ENCODE measurements at regions not wholly inside any gene's neighbourhood (a gene's known extent, or its start where the extent isn't known, plus 50 kb on each side); places are given as distances from the start of the nearest gene placed in this dataset.

DNA sequence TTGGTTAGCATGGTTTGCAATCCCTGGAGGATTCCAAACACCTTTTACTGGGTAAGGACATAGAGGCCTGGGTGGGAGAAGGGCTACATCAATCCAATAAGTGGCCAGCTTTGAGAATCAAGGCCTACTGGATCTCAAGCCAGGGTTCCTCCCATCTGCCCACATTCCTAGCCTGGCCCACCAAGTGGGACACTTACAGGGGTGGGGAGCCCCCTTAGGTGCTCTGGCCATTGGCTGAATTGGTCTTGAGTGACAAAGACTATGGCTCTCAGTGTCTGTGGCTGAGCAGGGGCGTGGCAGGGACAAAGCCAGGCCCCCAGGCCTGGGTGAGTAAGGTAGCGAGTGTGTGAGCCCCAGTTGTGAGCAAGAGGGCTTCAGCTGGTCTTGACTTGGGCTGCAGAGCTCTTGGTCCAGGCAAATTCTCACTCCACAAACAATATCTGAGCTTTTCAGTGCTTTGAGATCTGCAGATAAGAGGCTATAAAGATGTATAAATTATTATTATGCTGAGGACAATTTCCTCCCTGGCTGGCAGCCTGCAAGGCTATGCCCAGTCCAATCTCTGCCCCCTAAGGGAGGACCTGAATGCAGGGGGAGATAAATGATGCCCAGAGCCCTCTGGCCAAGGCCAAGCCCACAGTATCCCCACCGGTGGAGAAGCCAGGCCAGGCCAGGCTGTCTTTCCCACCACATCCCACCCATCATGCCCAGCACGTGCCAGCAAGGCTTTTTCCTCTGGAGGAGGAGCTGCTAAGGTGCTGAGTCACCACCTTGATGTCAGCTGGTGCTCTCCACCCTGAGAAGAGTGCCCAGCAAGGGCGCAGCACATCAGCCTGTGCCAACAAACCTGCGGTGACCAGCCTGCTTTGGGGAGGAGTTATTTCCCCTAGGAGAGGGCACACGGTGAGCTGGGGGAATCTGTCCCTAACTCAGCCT is 80.7 kb upstream of the DUSP5 start:
- DNase-seq = no peak

DNA sequence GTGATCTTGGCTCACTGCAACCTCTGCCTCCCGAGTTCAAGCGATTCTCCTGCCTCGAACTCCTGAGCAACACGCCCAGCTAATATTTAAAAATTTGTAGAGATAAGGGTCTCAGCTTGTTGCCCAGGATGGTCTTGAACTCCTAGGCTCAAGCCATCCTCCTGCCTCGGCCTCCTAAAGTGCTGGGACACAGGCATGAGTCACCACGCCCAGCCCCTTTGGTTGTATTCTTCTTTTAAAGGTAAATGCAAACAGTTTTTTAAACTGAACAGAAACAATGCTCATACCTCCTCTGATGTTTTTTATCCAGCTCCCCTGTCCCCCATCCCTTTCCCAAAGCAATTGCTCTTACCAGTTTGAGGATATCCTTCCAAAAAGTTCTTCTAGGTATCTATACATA is 79.5 kb upstream of the DUSP5 start:
- no peak for DNase-seq

DNA sequence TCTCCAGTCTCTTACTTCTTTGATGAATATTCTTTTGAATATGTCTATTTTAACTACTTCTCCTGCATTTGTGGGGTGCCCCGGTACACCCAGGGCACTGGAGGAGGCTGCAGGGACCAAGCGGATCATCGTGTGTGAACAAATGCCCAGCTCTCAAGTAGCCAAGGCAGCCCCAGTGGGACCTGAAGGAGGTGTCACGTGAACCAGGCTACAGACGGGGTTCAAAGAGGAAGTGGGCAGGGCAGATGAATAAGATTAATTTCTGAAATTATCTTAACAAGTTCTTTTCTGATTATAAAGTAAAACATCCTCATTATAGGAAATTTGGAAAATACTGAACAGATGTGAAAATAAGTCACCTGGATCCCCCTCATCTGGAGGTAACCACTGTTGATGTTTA is 78.4 kb upstream of the DUSP5 start:
- no peak for DNase-seq

DNA sequence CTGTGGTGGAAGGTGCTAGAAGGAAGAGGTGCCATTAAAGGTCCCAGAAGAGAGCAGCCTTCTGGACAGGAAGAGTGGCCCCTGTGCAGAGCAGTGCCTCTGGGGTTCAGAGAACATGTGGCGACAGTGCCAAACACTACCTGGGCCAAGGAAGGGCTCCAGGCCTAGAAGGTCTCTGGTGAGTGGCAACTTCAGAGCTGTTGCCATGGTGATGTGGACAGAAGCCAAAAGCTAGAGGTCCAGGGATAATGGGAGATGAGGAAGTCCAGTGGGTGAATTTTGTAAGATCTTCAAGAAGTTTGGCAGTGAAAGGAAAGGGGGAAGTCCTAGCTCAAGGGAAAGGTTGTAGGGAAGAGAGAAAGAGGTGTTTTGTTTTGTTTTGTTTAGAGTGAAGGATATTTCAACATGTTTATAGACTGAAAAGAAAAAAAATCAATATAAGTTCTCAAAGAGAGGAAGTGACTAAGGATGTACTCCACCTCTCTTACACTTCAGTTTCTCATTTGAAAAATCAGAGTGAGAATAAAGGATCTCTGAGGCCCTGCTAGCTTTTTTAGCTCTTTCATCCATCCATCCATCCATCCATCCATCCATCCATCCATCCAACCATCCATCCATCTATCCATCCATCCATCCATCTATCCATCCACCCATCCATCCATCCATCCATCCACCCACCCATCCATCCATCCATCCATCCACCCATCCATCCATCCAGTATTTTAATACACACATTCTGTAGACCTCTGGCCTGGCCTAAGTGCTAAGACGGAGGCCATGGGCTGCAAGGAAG is 77.1 kb upstream of the DUSP5 start:
- peak; percentile 30 for DNase-seq

DNA sequence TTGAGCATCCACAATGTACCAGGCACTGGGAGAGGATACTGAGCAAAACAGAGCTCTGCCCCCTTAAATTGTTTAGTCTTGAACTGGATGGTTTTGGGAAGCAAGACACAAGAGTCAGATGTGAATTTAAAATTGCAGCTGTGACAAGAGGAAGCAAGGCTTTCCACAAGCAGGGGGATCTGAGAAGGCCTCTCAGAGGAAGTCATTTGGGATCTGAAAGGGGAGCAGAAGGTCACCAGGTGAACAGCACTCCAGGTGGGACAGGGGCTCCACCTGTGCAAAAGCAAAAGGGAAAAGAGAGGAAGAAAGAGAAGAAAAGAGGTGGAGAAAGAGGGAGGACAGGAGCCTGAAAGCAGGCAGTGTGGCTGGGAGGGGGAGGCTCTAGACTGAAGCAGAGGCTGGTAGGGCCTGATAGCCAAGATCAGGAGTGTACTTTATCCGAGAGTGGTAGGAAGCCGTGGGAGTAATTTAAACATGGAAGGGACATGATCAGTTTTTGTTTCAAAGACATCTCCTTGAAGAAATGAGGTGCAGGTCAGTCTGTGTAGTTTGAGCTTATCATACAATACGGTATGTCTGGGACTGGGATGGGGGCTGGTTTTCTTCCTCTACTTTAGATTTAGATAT is 76.1 kb upstream of the DUSP5 start:
- DNase-seq = no peak

DNA sequence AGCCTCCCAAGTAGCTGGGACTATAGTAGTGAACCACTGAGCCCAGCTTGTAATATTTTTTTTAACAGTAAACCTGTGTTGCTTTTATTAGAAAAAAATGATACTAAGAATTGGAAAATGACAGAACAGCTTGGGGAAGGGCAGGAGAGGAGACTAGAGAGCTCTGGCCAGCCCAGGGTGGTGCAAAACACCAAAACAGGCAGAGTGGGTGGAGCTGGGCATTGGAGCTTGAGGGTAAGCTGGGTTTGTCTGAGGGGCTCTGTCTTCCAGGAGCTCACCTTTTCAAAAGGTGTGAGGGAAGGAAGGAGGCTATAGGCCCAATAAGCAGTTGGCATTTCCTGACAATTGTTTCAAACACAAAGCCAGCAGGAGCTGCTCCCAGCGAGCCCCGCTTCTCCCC is 75.2 kb upstream of the DUSP5 start:
- no peak for DNase-seq

- no peak for DNase-seq
These were observed 74.1 kb upstream of the DUSP5 start for GRCh38 chr10:110423650-110424049.

DNA sequence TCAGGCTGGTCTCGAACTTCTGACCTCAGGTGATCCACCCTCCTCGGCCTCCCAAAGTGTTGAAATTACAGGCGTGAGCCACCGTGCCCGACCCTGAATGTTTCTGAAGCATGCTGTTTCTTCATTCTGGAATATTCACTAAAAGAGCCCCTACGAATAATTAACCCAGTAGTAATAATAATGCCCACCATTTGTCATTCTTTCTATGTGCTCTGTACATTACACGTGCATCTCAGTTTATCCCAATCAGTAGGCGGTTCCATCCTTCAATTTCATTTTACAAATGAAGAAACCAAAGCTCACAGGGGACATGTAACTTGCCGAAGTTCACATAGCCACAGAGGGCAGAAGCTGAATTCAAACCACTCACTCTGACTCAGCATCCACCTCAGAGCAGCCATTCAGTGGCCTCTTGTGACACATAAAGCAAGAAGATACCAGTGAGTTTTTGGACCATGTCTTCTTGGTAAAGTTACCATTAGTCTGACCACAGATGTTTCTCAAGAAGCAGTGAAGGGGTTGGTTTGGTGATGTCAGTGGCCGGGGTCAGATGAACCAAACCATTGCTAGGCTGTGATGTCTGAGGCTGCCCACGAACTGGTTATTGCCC is 71.9 kb upstream of the DUSP5 start:
- peak; percentile 89 for DNase-seq

GRCh38 chr10:110426294-110427181 is 71.2 kb upstream of the DUSP5 start:
- peak; percentile 90 for DNase-seq

- no peak for DNase-seq
These were observed 68.4 kb upstream of the DUSP5 start for GRCh38 chr10:110429301-110429700.

DNA sequence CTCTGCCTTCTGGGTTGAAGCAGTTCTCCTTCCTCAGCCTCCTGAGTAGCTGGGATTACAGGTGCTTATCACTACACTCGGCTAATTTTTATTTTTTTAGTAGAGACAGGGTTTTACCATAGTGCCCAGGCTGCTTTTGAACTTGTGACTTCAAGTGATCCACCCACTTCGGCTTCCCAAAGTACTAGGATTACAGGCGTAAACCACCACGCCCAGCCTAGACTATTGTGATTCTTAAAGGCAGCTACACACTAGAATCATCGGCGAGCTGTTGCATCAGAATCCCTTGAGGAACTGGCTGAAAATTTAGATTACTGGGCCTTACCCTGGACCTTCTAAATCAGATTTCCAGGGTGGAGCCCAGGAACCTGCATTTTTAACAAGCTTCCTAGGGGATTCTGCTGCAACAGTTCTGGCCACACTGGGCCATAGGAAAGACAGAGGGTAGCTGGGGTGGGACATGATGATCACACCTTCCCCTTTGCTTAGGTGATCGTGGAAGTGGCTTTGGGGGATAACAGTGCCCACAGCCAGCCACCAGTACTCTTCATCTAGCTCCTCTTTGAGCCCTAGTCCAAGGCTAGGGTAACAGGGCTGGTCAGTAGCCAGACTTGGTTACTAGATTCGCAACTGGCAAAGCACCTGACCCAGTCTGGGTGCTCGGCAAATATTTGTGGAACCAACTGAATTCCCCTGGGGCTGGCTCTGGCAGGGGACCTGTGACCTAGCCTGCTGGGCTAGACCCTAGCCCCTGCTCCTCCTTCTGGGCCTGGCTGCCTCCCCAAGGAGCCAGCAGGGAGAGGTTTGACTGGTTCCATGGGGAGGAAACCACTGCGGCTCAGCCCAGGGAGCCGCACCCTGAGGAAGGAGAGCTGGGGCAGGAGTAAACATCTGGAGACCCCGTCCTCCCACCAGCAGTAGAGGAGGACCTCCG is 67.1 kb upstream of the DUSP5 start:
- DNase-seq = no peak

- no peak for DNase-seq
These were observed 66.0 kb upstream of the DUSP5 start for GRCh38 chr10:110431659-110432058.

DNA sequence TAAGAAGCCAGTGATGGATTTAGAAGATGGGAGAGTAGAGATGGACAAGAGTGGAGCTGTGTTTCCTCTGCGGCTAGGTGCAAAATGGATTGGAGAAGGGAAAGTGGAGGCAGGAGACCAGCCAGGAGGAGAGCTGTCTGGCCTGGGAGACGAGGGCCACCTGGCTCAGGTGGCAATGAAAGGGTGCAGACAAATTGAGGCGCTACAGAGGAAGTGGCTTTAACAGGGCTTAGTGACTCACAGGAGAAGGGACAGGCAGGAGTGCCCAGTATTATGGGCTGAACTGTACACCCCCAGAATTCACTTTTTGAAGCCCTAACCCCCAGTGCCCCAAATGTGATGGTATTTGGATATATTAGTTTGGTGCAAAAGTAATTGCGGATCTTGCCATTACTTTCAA is 65.6 kb upstream of the DUSP5 start:
- DNase-seq = no peak

GRCh38 chr10:110432814-110433565 is 64.7 kb upstream of the DUSP5 start:
- no peak for DNase-seq

GRCh38 chr10:110433740-110434139 is 64.0 kb upstream of the DUSP5 start:
- no peak for DNase-seq

DNA sequence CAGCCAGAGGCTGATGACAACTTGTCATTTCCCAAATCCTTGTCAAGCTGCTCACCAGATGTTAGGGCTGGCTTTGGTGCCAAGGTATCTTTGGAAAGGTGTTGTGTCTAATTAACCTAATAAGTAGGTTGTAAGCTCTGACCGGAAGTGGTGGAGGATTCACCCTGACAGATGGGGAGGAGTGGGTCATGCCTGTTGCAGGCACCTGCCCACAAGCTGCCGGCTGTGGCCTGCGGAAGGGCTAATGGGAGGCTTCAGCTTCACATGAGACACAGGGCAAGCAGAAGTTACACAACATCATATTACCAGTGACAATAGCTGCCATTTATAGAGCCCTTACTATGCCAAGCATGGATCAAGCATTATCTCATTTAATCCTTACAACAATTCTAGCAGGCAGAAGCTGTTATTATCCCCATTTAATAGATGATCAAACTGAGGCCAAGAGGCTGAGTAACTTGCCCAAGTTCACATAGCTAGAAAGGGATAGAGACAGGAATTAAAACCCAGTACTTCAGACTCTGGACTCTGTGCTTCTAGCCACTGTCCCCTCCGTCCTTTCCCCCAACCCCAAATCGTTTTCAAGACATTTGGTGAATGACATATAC is 63.1 kb upstream of the DUSP5 start:
- DNase-seq = no peak

DNA sequence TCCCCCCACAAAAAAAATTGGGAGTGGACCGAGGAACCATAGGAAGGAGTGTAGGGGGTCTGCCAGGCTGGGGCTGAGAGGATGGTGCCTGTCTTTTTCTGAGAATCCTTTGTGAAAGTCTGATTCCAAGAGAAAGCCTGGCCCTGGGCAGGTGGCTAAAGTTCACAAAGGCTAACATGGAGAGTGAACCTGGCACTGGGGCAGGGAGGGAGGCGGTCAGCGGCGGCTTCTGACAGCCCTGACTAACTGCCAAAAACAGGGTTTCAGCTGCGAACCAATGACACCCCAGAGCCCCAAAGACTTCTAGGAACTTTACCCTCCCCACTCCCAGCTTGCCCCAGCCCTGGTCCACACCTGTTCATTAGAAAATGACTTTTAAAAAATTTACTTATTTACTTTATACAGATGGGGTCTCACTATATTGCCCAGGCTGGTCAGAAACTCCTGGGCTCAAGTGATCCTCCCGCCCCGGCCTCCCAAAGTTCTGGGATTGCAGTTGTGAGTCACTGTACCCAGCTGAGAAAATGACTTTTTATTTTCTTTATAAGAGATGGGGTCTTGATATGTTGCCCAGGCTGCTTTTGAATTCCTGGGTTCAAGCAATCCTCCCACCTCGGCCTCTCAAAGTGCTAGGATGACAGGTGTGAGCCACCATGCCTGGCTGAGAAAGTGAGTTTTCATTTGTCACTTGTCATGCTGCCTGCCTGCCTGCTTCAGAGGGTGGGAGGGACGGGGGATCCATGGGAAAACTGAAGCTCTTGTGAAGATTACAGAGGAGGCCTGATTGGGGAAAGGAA is 61.0 kb upstream of the DUSP5 start:
- DNase-seq = no peak

GRCh38 chr10:110437351-110437605 is 60.4 kb upstream of the DUSP5 start:
- no peak for DNase-seq

DNA sequence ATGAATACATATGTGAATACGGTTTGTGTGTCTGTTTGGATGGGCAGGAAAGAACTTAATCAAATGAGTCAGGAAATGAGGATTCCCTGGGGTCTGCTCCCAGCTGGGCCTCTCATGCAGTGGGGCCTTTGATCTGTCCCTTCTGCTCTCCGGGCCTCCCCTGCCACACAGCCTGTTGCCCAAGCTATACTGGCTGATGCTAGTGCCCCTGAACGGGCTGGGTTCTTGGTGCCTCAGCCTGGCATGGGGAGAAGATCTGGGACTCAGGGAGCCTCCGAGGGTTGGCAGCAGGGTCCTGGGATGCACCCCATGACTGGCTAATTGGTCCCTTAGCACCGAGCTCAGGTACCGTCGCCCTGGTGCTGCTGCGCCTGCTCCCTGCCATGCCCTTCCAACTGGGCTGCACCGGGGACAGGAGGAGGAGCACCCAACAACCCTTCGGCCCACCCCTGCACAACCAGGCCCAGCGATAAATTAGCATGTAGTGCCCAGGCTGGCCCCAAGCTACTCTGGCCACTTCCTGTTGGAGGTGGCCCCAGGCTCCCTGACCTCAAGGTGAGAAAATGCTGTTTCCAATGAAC is 59.9 kb upstream of the DUSP5 start:
- DNase-seq = no peak
